SW 1271 (cell line): ENCODE measurements at regions not wholly inside any gene's neighbourhood (a gene's known extent, or its start where the extent isn't known, plus 50 kb on each side); places are given as distances from the start of the nearest gene placed in this dataset.
A peak's percentile ranks its signal among the peaks of the same experiment; 100 is the strongest.
"Not testable (repeated sequence)": the region's sequence is repeated elsewhere in the genome, so short reads cannot be mapped to it uniquely, and the experiment has no call there.

Source experiments
- DNase-seq, 2 experiments: peaks; one replicate each; lab custom pipeline; 2025; lab: John Stamatoyannopoulos, UW

GRCh38 chr3:109656225-109656624, 318.9 kb upstream of the DPPA4 start:
- DNase-seq, result no peak

- no peak for DNase-seq
Observed at GRCh38 chr3:109678600-109678999, 341.3 kb upstream of the DPPA4 start.

- DNase-seq, result no peak
Observed at GRCh38 chr3:109679664-109680063, 342.3 kb upstream of the DPPA4 start.

- DNase-seq, result no peak
Observed at GRCh38 chr3:109683746-109684145, 346.4 kb upstream of the DPPA4 start.

GRCh38 chr3:109685084-109686079, 348.0 kb upstream of the DPPA4 start:
- peak; percentile 77 to 88 for DNase-seq

- DNase-seq, result no peak
Observed at GRCh38 chr3:109687626-109688025, 350.3 kb upstream of the DPPA4 start.

- no peak for DNase-seq
Observed at GRCh38 chr3:109696932-109697331, 359.6 kb upstream of the DPPA4 start.

- no peak for DNase-seq
Observed at GRCh38 chr3:109702252-109702651, 364.9 kb upstream of the DPPA4 start.

GRCh38 chr3:109702976-109703375, 365.6 kb upstream of the DPPA4 start:
- DNase-seq, result no peak

- DNase-seq, result not testable (repeated sequence)
Observed at GRCh38 chr3:109705133-109705532, 367.8 kb upstream of the DPPA4 start.

- no peak for DNase-seq
Observed at GRCh38 chr3:109707617-109708016, 370.3 kb upstream of the DPPA4 start.

- no peak for DNase-seq
Observed at GRCh38 chr3:109713288-109713687, 375.9 kb upstream of the DPPA4 start.

GRCh38 chr3:109715707-109716106, 378.4 kb upstream of the DPPA4 start:
- DNase-seq, result no peak

- no peak for DNase-seq
Observed at GRCh38 chr3:109718850-109719249, 381.5 kb upstream of the DPPA4 start.

- DNase-seq, result no peak
Observed at GRCh38 chr3:109728861-109729494, 391.6 kb upstream of the DPPA4 start.

- DNase-seq, result peak in 1 of 2 experiments; percentile 50
Observed at GRCh38 chr3:109731639-109732473, 394.5 kb upstream of the DPPA4 start.

GRCh38 chr3:109743981-109744380, 406.6 kb upstream of the DPPA4 start:
- DNase-seq, result no peak

- DNase-seq, result no peak
Observed at GRCh38 chr3:109772520-109772919, 435.2 kb upstream of the DPPA4 start.

- DNase-seq, result no peak
Observed at GRCh38 chr3:109774108-109774507, 436.8 kb upstream of the DPPA4 start.

GRCh38 chr3:109784285-109784684, 446.9 kb upstream of the DPPA4 start:
- DNase-seq, result no peak

- DNase-seq, result no peak
Observed at GRCh38 chr3:109784852-109785631, 447.7 kb upstream of the DPPA4 start.
